Activated CD4-positive, alpha-beta T cell treated with anti-CD3 and anti-CD28 coated beads, Interleukin-2, amount 10 ng/mL, durations not matched to agents 24 days and 14 days (primary cell): ENCODE measurements at regions not wholly inside any gene's neighbourhood (a gene's known extent, or its start where the extent isn't known, plus 50 kb on each side); places are given as distances from the start of the nearest gene placed in this dataset.
"Not testable (repeated sequence)": the region's sequence is repeated elsewhere in the genome, so short reads cannot be mapped to it uniquely, and the experiment has no call there.

Experiments used
- DNase-seq: peaks from one replicate; pipeline ENCODE4 v3.0.0; 2022
- H3K27ac Mint-ChIP-seq: one replicate; pipeline ENCODE4 v1.8.0; 2022; ENCODE audit warnings: mild to moderate bottlenecking, mixed read lengths
- H3K27me3 Mint-ChIP-seq: one replicate; pipeline ENCODE4 v1.8.0; 2022; ENCODE audit warnings: mixed read lengths
- H3K36me3 Mint-ChIP-seq: one replicate; pipeline ENCODE4 v1.8.0; 2022; ENCODE audit warnings: low read depth, mild to moderate bottlenecking, mixed read lengths
- H3K4me1 Mint-ChIP-seq: one replicate; pipeline ENCODE4 v1.8.0; 2021; ENCODE audit warnings: mixed read lengths
- H3K4me3 Mint-ChIP-seq: one replicate; pipeline ENCODE4 v1.8.0; 2022; ENCODE audit warnings: mild to moderate bottlenecking, moderate library complexity, mixed read lengths
- H3K9me3 Mint-ChIP-seq: one replicate; pipeline ENCODE4 v1.8.0; 2021; ENCODE audit warnings: mixed read lengths
- intact Hi-C: fragments of 100-400 bp; cut with micrococcal nuclease; formaldehyde crosslinking; loops from one replicate; pipeline ENCODE4 v1.15.1; 2023

DNA sequence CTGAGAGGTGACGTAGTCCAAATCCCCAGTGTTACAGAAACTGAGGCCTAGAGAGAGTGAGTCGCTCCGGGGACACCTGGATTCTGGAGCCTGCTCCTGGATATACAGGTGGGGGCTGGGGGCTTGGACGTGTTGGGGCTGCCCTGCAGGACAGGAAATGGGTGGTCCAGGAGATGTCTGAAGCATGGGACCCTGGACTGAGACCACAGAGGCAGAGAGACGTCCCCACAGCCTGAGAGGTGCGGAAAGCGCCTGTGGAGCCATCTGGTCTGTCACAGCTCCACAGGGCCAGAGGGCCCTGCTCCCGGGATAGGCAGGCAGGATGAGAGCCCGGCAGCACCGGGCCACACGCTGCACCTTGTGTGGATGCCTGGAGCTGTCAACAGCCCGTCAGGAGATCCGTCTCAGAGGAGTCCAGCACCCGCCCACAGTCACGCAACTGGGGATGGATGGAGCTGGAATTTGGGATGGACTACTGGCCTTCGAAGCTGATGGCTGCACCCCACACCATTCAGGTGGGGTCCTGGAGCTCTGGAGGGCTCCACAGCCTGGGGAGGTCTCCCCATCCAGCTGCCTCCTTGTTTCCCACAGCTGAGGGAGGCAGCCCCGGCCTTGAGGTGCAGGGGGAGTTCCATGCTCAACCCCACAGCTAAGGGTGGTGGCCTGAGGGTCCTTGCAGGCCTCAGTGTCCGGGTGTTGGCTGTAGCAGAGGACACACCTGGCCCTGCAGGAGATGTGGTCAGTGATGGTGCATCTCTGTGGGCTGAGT is 303.0 kb downstream of the NDUFA10 start:
- Mint-ChIP-seq H3K27ac (no peak overlapping the region), H3K4me3 (no peak overlapping the region), H3K4me1 (no peaks in the 10 kb centered on the region), H3K36me3 (no peaks in the 10 kb centered on the region), H3K27me3 (no peaks in the 10 kb centered on the region), H3K9me3 (peaks cover 3% of the 10 kb centered on the region)
- DNase-seq = no peak
- intact Hi-C loops = no loop called here

DNA sequence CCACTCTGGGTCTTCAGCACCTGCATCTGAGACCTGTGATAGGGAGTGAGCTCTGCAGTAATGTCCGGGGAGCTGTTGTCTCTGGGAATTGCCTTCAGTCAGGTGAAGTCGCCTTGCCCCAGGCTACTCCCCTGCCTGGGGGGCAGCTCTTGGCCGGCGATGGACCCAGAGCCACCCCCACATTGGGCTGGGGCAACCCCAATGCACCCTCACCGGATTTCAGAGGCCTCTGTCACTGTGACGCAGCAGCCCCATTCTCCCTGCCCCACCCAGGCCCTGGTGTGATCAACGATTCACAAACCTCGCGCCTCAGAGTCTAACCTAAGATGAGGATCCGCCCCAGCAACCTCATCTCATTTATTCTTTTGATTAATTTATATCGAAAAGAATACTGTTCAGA is 303.6 kb downstream of the NDUFA10 start:
- H3K9me3 Mint-ChIP-seq = peaks cover 3% of the 10 kb centered on the region
- H3K27ac Mint-ChIP-seq = no peak overlapping the region
- H3K36me3 Mint-ChIP-seq = no peaks in the 10 kb centered on the region
- H3K4me3 Mint-ChIP-seq = no peak overlapping the region
- DNase-seq = no peak
- intact Hi-C loops = no loop called here
- no peaks in the 10 kb centered on the region for H3K27me3 Mint-ChIP-seq
- H3K4me1 Mint-ChIP-seq = no peaks in the 10 kb centered on the region

DNA sequence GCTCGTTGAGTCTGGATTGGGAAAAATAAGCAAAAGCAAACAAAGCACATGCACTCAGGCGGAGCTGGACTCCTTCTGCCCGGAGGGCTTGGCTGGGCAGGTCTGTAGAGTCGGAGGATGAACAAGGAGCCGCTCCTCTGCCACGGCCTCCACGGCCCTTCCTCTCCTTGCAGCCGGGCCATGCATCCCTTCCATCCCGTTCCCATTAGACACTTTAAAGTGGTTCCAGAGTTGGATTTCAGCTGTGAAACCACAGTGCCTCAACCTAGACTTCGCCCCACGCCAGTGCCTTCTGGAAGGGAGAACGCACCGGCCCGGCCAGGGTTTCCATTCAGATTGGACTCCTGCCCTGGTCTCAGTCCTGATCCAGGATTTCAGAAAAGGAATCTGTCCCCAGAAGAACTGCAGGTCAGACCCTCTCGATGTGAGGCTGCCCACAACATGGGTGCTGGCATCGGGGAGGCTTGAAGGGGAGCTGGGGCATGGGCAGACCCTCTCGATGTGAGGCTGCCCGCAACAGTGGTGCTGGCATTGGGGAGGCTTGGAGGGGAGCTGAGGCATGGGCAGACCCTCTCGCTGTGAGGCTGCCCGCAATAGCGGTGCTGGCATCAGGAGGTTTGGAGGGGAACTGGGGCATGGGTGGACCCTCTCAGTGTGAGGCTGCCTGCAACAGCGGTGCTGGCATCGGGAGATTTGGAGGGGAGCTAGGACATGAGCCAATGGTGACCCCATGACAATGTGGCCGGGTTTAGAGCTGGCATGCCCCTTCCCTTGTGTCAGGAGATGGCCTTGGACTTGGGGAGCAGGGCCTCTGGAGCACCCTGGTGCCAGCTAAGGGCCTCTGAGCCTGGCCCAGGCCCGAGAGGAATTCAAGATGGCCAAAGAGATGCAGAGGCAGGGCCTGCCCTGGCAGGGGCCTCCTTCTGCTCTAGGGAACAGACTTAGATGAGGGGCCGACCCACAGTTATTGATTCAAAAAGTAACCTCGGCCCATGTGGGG is 304.5 kb downstream of the NDUFA10 start:
- DNase-seq = no peak
- no peaks in the 10 kb centered on the region for H3K27me3 Mint-ChIP-seq
- no peaks in the 10 kb centered on the region for H3K4me1 Mint-ChIP-seq

DNA sequence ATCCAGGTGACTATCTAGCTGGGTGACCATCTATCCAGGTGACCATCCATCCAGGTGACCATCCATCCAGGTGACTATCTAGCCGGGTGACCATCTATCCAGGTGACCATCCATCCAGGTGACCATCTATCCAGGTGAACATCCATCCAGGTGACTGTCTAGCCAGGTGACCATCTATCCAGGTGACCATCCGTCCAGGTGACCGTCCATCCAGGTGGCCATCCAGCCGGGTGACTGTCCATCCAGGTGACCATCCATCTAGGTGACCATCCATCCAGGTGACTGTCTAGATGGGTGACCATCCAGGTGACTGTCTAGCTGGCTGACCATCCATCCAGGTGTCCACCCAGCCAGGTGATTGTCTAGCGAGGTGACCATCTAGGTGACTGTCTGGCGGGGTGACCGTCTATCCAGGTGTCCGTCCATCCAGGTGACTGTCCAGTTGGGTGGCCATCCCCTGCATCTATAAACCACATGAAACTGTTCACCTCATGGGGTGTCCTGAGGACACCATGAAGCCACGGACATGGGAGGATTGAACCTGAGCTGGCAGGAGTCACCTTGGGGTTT is 305.3 kb downstream of the NDUFA10 start:
- Mint-ChIP-seq H3K4me3 (no peak overlapping the region), H3K27me3 (no peaks in the 10 kb centered on the region), H3K4me1 (no peaks in the 10 kb centered on the region), H3K9me3 (peaks cover 3% of the 10 kb centered on the region), H3K36me3 (no peaks in the 10 kb centered on the region), H3K27ac (no peak overlapping the region)
- intact Hi-C loops = no loop called here
- DNase-seq = no peak

More for the DNA sequence above, 304.5 kb downstream of the NDUFA10 start:
- no peaks in the 10 kb centered on the region for H3K36me3 Mint-ChIP-seq
- no peak overlapping the region for H3K27ac Mint-ChIP-seq
- intact Hi-C loops = no loop called here
- H3K4me3 Mint-ChIP-seq = no peak overlapping the region
- H3K9me3 Mint-ChIP-seq = peaks cover 3% of the 10 kb centered on the region

DNA sequence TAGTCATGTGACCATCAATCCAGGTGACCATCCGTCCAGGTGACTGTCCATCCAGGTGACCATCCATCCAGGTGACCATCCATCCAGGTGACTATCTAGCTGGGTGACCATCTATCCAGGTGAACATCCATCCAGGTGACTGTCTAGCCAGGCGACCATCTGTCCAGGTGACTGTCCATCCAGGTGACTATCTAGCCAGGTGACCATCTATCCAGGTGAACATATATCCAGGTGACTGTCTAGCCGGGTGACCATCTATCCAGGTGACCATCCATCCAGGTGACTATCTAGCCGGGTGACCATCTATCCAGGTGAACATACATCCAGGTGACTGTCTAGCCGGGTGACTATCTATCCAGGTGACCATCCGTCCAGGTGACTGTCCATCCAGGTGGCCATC is 306.2 kb downstream of the NDUFA10 start:
- DNase-seq, H3K4me1 Mint-ChIP-seq, H3K36me3 Mint-ChIP-seq, H3K9me3 Mint-ChIP-seq, H3K27ac Mint-ChIP-seq, H3K4me3 Mint-ChIP-seq, intact Hi-C loops, H3K27me3 Mint-ChIP-seq: not testable (repeated sequence)

DNA sequence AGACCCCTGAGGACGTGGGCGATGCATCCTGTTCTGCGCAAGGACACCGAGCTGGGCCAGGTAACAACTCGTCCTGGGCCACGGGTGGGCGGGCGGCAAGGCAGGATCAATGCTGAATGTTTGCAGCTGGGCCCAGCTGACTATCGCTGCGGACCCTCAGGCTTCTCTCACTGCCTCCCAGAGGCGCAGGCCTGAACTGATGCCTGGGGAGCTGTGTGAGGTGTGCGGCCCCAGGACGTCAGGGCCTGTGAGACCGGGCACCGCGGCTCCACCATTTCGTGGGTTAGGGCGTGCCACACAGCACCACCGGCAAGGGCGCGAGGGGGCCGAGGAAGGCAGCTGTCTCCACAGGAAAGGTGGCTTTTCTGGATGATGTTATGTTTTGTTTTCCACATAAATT is 307.4 kb downstream of the NDUFA10 start:
- no peak overlapping the region for H3K27ac Mint-ChIP-seq
- H3K36me3 Mint-ChIP-seq = no peaks in the 10 kb centered on the region
- no peaks in the 10 kb centered on the region for H3K27me3 Mint-ChIP-seq
- DNase-seq = no peak
- H3K9me3 Mint-ChIP-seq = peaks cover 8% of the 10 kb centered on the region
- H3K4me1 Mint-ChIP-seq = no peaks in the 10 kb centered on the region
- intact Hi-C loops = no loop called here
- H3K4me3 Mint-ChIP-seq = no peak overlapping the region

DNA sequence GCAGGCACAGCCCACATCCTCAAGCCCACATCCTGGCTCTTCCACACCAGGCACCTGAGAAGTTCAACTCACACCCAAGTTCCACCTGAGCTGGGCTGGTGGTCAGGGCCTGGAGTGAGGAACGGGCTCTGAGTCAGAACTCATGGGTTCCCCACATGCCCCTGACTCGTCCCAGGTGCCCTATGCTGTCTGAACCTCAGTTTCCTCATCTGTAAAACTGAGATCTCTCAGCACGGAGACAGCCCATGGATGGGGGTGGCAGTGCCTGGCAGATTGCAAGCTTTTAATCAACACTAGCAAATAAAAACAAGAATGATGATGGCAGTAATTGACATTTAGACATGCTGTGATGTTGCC is 307.8 kb downstream of the NDUFA10 start:
- intact Hi-C loops = no loop called here
- H3K36me3 Mint-ChIP-seq = no peaks in the 10 kb centered on the region
- no peak for DNase-seq
- no peak overlapping the region for H3K4me3 Mint-ChIP-seq
- peaks cover 8% of the 10 kb centered on the region for H3K9me3 Mint-ChIP-seq
- H3K27ac Mint-ChIP-seq = no peak overlapping the region
- no peaks in the 10 kb centered on the region for H3K4me1 Mint-ChIP-seq
- no peaks in the 10 kb centered on the region for H3K27me3 Mint-ChIP-seq

DNA sequence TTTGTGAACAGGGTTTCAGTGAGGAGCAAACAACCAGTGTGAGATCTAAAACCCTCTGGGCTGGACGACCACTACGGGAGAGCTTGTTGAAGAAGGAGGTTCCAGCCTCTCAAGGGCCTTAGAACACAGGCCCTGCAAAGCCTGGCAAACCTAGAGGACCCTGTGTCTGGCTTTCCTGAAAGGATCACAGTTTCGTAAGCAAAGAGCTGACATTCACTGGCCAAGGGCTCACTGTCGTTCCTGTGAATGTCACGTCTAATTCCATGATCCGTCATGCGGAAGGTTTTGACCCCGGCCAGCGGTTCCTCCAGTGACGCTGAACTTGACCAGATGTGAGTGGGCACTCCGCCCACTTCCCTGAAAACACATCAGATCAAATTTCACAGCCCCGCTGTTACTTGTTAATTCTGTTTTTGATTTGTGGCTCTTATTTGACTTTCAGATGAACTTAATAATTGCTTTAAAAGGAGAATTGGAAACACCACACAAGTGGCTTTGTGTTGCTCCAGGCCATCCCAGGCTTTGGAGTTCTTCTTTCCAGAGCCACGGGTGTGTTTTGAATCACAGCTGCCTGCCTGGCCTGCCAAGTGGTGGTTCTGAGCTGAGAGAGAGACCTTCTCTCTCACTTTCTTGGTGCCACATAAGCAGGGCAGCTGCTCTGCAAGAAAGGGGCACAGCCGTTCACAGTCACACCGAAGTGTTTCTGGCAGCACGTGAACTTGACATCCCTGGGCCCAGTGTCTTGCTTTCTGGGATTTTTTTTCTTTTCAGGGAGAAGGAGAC is 308.4 kb downstream of the NDUFA10 start:
- intact Hi-C loops = no loop called here
- Mint-ChIP-seq H3K27me3 (no peaks in the 10 kb centered on the region), H3K4me3 (no peak overlapping the region), H3K9me3 (peaks cover 8% of the 10 kb centered on the region), H3K4me1 (no peaks in the 10 kb centered on the region), H3K36me3 (no peaks in the 10 kb centered on the region), H3K27ac (no peak overlapping the region)
- no peak for DNase-seq

DNA sequence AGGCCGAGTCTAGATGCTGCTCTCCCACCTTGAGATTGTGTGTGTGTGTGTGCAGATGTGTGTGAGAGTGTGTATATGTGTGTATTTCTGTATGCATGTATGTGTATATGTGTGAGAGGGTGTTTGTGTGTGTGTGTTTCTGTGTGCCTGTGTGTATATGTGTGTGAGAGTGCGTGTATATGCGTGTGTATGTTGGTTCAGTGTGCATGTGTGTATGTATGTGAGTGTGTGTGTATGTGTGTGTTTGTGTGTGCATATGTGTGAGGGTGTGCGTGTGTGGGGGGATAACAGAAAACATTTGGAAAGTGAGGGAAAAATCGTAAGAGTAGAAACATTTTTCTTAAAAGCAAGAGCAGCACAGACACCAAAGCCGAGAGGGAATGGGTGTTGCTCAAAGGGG is 309.1 kb downstream of the NDUFA10 start:
- intact Hi-C loops = no loop called here
- DNase-seq = no peak

DNA sequence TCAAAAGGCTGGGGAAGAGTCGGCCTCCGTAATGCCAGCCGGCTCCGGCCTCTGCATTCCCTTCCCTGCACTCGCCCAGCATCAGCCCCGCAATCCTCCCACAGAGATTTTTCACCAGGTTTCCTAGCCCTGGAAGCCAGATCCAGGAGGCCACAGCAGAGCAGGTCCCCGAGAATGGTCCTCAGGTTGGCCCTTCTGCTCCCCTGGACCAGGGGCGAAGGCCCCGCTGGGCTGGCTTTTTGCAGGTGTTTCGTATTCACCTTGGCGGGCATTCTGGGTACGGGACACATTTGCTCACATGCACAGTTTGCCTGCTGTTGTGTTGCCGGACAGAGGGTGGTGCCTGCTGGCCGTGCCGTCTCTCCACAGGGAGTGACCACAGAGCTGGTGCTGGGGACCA is 309.5 kb downstream of the NDUFA10 start:
- intact Hi-C loops = no loop called here

More for the DNA sequence above, 309.1 kb downstream of the NDUFA10 start:
- peaks cover 8% of the 10 kb centered on the region for H3K9me3 Mint-ChIP-seq
- H3K4me1 Mint-ChIP-seq = no peaks in the 10 kb centered on the region
- no peak overlapping the region for H3K4me3 Mint-ChIP-seq
- peaks cover 2% of the 10 kb centered on the region for H3K27me3 Mint-ChIP-seq
- no peak overlapping the region for H3K27ac Mint-ChIP-seq
- no peaks in the 10 kb centered on the region for H3K36me3 Mint-ChIP-seq

DNA sequence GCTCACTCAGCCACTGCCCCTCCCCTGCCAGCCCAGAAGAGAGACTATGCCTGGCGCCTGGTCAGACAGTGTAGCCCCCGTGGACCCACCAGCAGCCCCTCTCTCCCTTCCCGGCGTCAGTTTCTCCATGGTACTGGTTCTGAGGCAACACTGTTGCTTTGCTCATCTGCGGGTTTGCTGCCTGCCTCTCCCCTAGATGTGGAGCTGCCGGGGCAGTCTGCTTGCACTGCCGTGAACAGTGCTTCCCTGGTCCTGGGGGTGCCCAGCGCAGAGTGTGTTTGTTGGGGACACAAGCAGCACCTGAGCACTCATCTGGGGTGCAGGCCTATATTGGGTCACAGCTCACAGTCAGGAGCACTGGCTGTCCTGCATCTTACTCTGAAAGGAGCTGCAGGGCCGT is 309.9 kb downstream of the NDUFA10 start:
- no peak for DNase-seq
- Mint-ChIP-seq H3K36me3 (no peaks in the 10 kb centered on the region), H3K4me3 (no peak overlapping the region), H3K27me3 (peaks cover 2% of the 10 kb centered on the region), H3K4me1 (no peaks in the 10 kb centered on the region), H3K27ac (no peak overlapping the region), H3K9me3 (peaks cover 8% of the 10 kb centered on the region)
- intact Hi-C loops = no loop called here

More for the DNA sequence above, 309.5 kb downstream of the NDUFA10 start:
- H3K27me3 Mint-ChIP-seq = peaks cover 2% of the 10 kb centered on the region
- no peak for DNase-seq
- no peak overlapping the region for H3K27ac Mint-ChIP-seq
- H3K9me3 Mint-ChIP-seq = peaks cover 8% of the 10 kb centered on the region
- H3K4me1 Mint-ChIP-seq = no peaks in the 10 kb centered on the region
- no peak overlapping the region for H3K4me3 Mint-ChIP-seq
- H3K36me3 Mint-ChIP-seq = no peaks in the 10 kb centered on the region

DNA sequence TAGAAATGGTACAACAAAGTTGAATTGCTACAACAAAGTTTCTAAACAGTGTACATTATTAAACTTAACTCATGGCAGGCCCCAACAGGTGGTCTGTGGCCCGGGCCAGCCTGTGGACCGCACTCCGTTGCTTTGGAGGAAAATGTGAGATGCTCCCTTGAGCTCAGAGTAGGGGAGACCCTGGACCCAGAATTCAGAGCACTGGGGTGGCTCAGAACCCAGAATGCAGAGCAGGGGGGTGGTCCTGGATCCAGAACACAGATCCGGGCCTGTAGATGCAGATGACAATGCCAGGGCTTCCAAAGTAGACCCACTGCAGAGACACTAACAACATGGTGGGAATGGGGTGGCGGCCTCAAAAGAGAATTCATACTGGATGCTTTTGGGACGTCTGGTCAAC is 311.0 kb downstream of the NDUFA10 start:
- no peak overlapping the region for H3K27ac Mint-ChIP-seq
- H3K4me3 Mint-ChIP-seq = no peak overlapping the region

DNA sequence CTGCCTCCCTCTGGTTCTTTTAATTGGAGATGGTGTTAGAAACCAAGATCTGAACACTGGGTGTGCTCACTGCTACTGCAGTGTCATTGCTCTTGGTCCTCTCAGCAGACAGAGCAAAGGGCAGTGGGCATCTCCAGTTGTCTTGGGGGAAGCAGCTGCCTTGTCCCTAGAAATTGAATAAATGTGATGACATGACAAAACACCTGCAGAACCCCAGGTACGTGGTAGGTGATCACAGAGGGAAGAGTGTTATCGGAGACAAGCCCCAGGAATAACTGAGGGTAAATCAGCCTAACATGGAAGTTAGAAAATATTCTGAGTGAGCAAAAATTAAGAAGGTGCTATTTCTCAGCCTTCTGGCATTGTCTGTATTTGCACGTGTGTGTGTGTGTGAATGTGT is 311.9 kb upstream of the HDAC4 start:
- Mint-ChIP-seq H3K36me3 (no peaks in the 10 kb centered on the region), H3K9me3 (peaks cover 6% of the 10 kb centered on the region), H3K4me3 (no peak overlapping the region), H3K4me1 (no peaks in the 10 kb centered on the region), H3K27ac (no peak overlapping the region), H3K27me3 (peaks cover 2% of the 10 kb centered on the region)
- intact Hi-C loops = no loop called here
- no peak for DNase-seq

More for the DNA sequence above, 311.0 kb downstream of the NDUFA10 start:
- Mint-ChIP-seq H3K4me1 (no peaks in the 10 kb centered on the region), H3K9me3 (peaks cover 8% of the 10 kb centered on the region), H3K36me3 (no peaks in the 10 kb centered on the region), H3K27me3 (peaks cover 2% of the 10 kb centered on the region)
- intact Hi-C loops = no loop called here
- no peak for DNase-seq
